Astrocyte (in vitro differentiated cells and primary cell): ENCODE measurements at regions not wholly inside any gene's neighbourhood (a gene's known extent, or its start where the extent isn't known, plus 50 kb on each side); places are given as distances from the start of the nearest gene placed in this dataset.

Experiments
- DNase-seq: peaks from one replicate; pipeline ENCODE4 v3.0.0-alpha.2; 2010; ENCODE audit warnings: low read depth
- FAIRE-seq: peaks from 2 replicates; lab custom pipeline; 2011; peaks lifted over from hg19 to GRCh38; lab: Jason Lieb, UNC
- H2AFZ ChIP-seq: 2 replicates; pipeline ENCODE4 v1.6.0; 2012; ENCODE audit warnings: low read depth, low read length, inconsistent platforms
- H3K27ac ChIP-seq: 2 replicates; pipeline ENCODE4 v1.5.1; 2011; ENCODE audit warnings: low read depth, low read length, inconsistent platforms
- H3K27me3 ChIP-seq: 2 replicates; pipeline ENCODE4 v1.6.0; 2011; ENCODE audit warnings: low read length, inconsistent platforms; ENCODE audit not compliant: insufficient read depth
- H3K36me3 ChIP-seq: 2 replicates; pipeline ENCODE4 v1.5.1; 2011; ENCODE audit warnings: low read length, inconsistent platforms; ENCODE audit not compliant: insufficient read depth
- H3K4me1 ChIP-seq: 2 replicates; pipeline ENCODE4 v1.5.1; 2011; ENCODE audit warnings: low read length, inconsistent platforms; ENCODE audit not compliant: insufficient read depth
- H3K4me2 ChIP-seq: 2 replicates; pipeline ENCODE4 v1.6.0; 2012; ENCODE audit warnings: low read length, inconsistent platforms
- H3K4me3 ChIP-seq: 2 replicates; pipeline ENCODE4 v1.5.1; 2011; ENCODE audit warnings: low read depth, mild to moderate bottlenecking, low read length, inconsistent platforms; ENCODE audit not compliant: insufficient read depth
- H3K79me2 ChIP-seq: 2 replicates; pipeline ENCODE4 v1.6.0; 2012; ENCODE audit warnings: mild to moderate bottlenecking, low read length, inconsistent platforms; ENCODE audit not compliant: insufficient read depth
- H3K9ac ChIP-seq: 2 replicates; pipeline ENCODE4 v1.6.0; 2012; ENCODE audit warnings: mild to moderate bottlenecking, low read length, inconsistent platforms
- H3K9me3 ChIP-seq: 2 replicates; pipeline ENCODE4 v1.5.1; 2012; ENCODE audit warnings: low read depth, mild to moderate bottlenecking, low read length, inconsistent platforms; ENCODE audit not compliant: insufficient read depth
- H4K20me1 ChIP-seq: 2 replicates; pipeline ENCODE4 v1.6.0; 2012; ENCODE audit warnings: low read length, inconsistent platforms; ENCODE audit not compliant: insufficient read depth
- H3K27ac Mint-ChIP-seq: one replicate; pipeline ENCODE4 v1.8.0; 2021; ENCODE audit warnings: mild to moderate bottlenecking, mixed read lengths; ENCODE audit not compliant: unreplicated experiment
- H3K27me3 Mint-ChIP-seq: one replicate; pipeline ENCODE4 v1.8.0; 2021; ENCODE audit warnings: low read depth, mixed read lengths; ENCODE audit not compliant: unreplicated experiment
- H3K36me3 Mint-ChIP-seq: one replicate; pipeline ENCODE4 v1.8.0; 2021; ENCODE audit warnings: low read depth, mixed read lengths; ENCODE audit not compliant: unreplicated experiment
- H3K4me1 Mint-ChIP-seq: one replicate; pipeline ENCODE4 v1.8.0; 2021; ENCODE audit warnings: low read depth, mixed read lengths; ENCODE audit not compliant: unreplicated experiment
- H3K4me3 Mint-ChIP-seq: one replicate; pipeline ENCODE4 v1.8.0; 2021; ENCODE audit warnings: mild to moderate bottlenecking, moderate library complexity, mixed read lengths; ENCODE audit not compliant: unreplicated experiment
- H3K9me3 Mint-ChIP-seq: one replicate; pipeline ENCODE4 v1.8.0; 2021; ENCODE audit warnings: mild to moderate bottlenecking, mixed read lengths; ENCODE audit not compliant: unreplicated experiment
- CTCF ChIP-seq: IDR thresholded peaks from 2 replicates; pipeline ENCODE4 v1.5.1; 2011; ENCODE audit warnings: low read depth, mild to moderate bottlenecking, inconsistent platforms, low read length, moderate library complexity; ENCODE audit not compliant: insufficient read depth
- EZH2 ChIP-seq: IDR thresholded peaks from 2 replicates; pipeline ENCODE4 v1.6.1; 2012; ENCODE audit warnings: mild to moderate bottlenecking, low read length, inconsistent platforms; ENCODE audit not compliant: insufficient read depth

- Mint-ChIP-seq H3K4me1 (no peaks in the 10 kb centered on the region), H3K9me3 (peaks cover 3% of the 10 kb centered on the region), H3K36me3 (no peaks in the 10 kb centered on the region), H3K27ac (no peak overlapping the region), H3K27me3 (peaks cover 5% of the 10 kb centered on the region), H3K4me3 (no peak overlapping the region)
- Histone ChIP-seq H3K4me1 (no peaks in the 10 kb centered on the region), H3K9ac (no peak overlapping the region), H3K4me3 (no peak overlapping the region), H3K27me3 (no peaks in the 10 kb centered on the region), H2AFZ (no peak overlapping the region), H3K36me3 (no peaks in the 10 kb centered on the region), H3K27ac (no peak overlapping the region), H3K4me2 (no peak overlapping the region), H4K20me1 (no peaks in the 10 kb centered on the region), H3K9me3 (peaks cover 8% of the 10 kb centered on the region), H3K79me2 (no peaks in the 10 kb centered on the region)
- DNase-seq: no peak
- no peak for FAIRE-seq
- no peak for TF ChIP-seq EZH2
- no peak for TF ChIP-seq CTCF
Observed at GRCh38 chr20:19108155-19108554, 104.3 kb upstream of the SLC24A3 start.

GRCh38 chr20:19110285-19110684, 102.2 kb upstream of the SLC24A3 start:
- Histone ChIP-seq H3K9ac (no peak overlapping the region), H2AFZ (no peak overlapping the region), H3K4me2 (no peak overlapping the region), H3K79me2 (no peaks in the 10 kb centered on the region), H3K4me3 (no peak overlapping the region), H3K9me3 (peaks cover 8% of the 10 kb centered on the region), H4K20me1 (no peaks in the 10 kb centered on the region), H3K27me3 (no peaks in the 10 kb centered on the region), H3K4me1 (no peaks in the 10 kb centered on the region), H3K36me3 (no peaks in the 10 kb centered on the region), H3K27ac (no peak overlapping the region)
- FAIRE-seq (no peak), DNase-seq (no peak)
- Mint-ChIP-seq H3K36me3 (no peaks in the 10 kb centered on the region), H3K27ac (no peak overlapping the region), H3K27me3 (no peaks in the 10 kb centered on the region), H3K4me1 (no peaks in the 10 kb centered on the region), H3K4me3 (no peak overlapping the region), H3K9me3 (peaks cover 2% of the 10 kb centered on the region)
- TF ChIP-seq EZH2 (no peak), CTCF (no peak)

- Mint-ChIP-seq H3K9me3 (peaks cover 2% of the 10 kb centered on the region), H3K4me1 (no peaks in the 10 kb centered on the region), H3K4me3 (no peak overlapping the region), H3K27me3 (no peaks in the 10 kb centered on the region), H3K27ac (no peak overlapping the region), H3K36me3 (no peaks in the 10 kb centered on the region)
- Histone ChIP-seq H3K4me1 (no peaks in the 10 kb centered on the region), H3K27me3 (no peaks in the 10 kb centered on the region), H3K9me3 (peaks cover 8% of the 10 kb centered on the region), H3K27ac (no peak overlapping the region), H3K4me2 (no peak overlapping the region), H4K20me1 (no peaks in the 10 kb centered on the region), H3K4me3 (no peak overlapping the region), H3K9ac (no peak overlapping the region), H3K36me3 (no peaks in the 10 kb centered on the region), H3K79me2 (no peaks in the 10 kb centered on the region), H2AFZ (no peak overlapping the region)
- DNase-seq: no peak
- FAIRE-seq: no peak
- TF ChIP-seq EZH2 (no peak), CTCF (no peak)
Observed at GRCh38 chr20:19110881-19111460, 101.5 kb upstream of the SLC24A3 start.
